NK-92 treated with Interleukin-12 subunit alpha and Interleukin-12 subunit beta, amount 100 ng/mL, for 24 hours (cell line): ENCODE measurements at regions not wholly inside any gene's neighbourhood (a gene's known extent, or its start where the extent isn't known, plus 50 kb on each side); places are given as distances from the start of the nearest gene placed in this dataset.
"Not testable (repeated sequence)": the region's sequence is repeated elsewhere in the genome, so short reads cannot be mapped to it uniquely, and the experiment has no call there.

Experiments used
- DNase-seq: peaks from one replicate; lab custom pipeline; 2025; lab: John Stamatoyannopoulos, UW

- not testable (repeated sequence) for DNase-seq
Measured at GRCh38 chr7:65510187-65510538, 136.5 kb downstream of the ZNF92 start.

- not testable (repeated sequence) for DNase-seq
Measured at GRCh38 chr7:65519751-65520150, 146.1 kb downstream of the ZNF92 start.

DNA sequence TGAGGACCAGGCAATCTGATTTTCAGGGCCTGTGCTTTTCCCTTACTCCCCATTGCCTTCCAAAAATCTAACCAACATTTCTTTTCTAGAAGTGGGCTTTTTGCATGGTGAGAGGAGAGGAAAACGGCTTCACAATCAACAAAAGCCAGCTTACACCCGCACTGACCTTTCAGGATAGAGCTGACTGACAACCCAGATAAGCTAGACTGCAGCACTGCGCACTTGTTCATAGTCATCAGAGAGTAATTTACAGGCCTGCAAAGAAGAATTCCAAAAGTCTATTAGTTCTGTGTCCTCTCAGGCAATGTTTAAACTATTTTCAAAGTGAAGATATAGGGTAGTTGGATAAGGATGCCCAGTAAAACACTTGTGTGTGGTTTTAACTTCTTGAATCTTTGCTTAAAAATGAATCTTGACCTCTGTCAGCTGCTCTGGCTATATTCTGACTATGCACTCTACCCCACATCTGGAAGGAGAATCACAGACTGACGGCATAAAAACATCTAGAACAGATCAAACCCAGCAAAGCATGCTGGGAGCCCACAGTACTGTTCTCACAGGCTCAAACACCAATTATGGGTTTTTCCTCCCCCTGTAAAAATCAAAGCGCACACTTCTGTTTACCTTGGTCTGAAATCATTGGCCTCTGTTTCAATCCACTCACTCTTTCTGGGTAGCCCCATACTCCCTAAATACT, 172.0 kb downstream of the ZNF92 start:
- DNase-seq, result not testable (repeated sequence)

- DNase-seq, result not testable (repeated sequence)
Measured at GRCh38 chr7:65549589-65550443, 176.2 kb downstream of the ZNF92 start.

DNA sequence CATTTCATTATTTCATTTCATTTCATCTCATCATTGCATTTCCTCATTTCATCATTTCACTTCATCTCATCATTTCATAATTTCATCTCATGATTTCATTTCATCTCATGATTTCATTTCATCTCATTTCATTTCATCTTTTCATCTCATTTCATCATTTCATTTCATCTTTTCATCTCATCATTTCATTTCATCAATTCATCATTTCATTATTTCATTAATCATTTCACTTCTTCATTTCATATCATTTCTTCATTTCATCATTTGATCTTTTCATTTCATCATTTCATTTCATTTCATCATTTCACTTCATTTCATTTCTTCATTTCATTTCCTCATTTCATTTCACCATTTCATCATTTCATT, 176.8 kb downstream of the ZNF92 start:
- DNase-seq, result not testable (repeated sequence)

DNA sequence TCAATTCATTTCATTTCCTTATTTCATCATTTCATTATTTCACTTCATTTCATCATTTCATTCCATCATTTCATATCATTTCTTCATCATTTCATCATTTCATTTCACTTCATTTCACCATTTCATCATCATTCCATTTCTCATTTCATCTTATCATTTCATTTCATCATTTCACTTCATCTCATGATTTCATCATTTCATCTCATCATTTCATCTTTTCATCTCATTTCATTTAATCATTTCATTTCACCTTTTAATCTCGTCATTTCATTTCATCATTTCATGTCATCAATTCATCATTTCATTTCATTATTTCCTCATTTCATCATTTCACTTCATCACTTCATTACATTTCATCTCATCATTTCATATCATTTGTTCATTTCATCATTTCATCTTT, 177.4 kb downstream of the ZNF92 start:
- not testable (repeated sequence) for DNase-seq

GRCh38 chr7:65554553-65555476, 181.2 kb downstream of the ZNF92 start:
- DNase-seq, result not testable (repeated sequence)

GRCh38 chr7:65558584-65558983, 184.9 kb downstream of the ZNF92 start:
- not testable (repeated sequence) for DNase-seq

- DNase-seq, result not testable (repeated sequence)
Measured at GRCh38 chr7:65561786-65562372, 188.2 kb downstream of the ZNF92 start.

DNA sequence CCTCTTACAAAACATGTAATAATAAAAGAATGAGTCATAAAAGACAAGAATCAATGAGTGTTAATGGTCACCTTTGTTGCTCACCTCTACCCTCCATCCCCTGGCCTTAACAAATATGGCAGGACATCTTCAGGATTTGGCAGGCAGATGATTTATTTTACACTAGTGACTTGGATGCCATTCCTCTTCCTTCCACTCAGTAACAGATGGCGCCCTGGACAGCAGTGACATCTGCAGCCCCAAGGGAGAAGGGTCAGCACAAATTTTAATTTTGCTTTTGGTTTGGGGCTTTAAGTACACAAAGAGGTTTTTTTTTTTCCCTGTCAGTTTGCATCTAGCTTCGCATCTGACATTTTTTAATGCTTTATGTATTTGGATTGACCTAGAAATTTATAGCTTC, 188.9 kb downstream of the ZNF92 start:
- DNase-seq, result not testable (repeated sequence)

- DNase-seq, result not testable (repeated sequence)
Measured at GRCh38 chr7:65563333-65563732, 189.7 kb downstream of the ZNF92 start.

DNA sequence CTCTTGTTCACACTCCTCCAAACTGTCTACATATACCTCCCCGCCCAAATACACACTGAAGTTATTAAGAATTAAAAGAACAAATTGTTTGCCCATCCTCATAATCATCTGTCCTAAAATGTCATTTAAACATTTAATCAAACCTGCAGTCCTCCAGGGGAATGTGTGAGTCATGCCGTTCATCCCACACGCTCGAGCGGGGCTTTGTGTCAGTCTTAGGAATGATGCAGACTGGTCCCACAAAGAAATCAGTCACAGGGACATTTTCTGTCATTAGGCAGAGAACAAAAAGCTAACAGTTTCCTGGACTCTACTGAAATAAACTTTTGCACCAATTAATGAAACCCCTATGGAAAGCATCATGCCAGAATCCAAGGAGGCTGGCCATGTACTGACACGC, 194.6 kb downstream of the ZNF92 start:
- DNase-seq, result not testable (repeated sequence)

DNA sequence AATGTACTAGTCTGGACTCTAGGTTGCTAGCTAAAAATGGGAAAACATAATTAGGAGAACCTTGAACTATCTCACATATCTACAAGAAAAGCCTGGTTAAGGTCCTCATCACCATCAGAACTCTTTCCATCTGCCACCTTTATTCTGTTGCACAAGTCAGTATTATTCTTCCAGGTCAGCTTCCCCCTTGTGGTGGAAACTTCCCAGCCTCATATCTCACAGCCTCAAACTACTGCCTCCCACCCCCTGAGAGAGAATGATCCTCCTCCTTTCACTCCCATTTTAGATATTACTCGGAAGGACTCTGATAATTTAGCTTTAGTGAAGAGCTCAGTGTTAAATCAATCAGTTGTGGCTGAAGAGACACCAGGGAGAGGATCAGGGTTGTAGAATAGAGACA, 197.3 kb downstream of the ZNF92 start:
- not testable (repeated sequence) for DNase-seq

DNA sequence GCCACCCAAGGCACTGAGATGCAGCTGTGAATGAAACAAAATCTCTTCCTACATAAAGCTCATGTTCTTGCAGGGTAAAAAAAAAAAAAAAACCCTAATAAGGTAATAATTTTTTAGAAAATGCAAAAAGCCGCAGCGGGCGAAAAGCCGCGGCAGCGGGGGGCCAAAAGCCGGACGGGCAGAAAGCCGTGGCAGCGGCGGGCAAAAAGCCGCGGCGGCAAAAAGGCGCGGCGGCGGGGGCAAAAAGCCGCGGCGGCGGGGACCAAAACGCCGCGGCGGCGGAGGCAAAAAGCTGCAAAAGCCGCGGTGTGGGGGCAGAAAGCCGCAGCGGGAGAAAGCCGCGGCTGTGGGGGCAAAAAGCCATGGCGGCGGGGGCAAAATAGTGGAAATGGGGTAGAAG, 198.9 kb downstream of the ZNF92 start:
- DNase-seq, result not testable (repeated sequence)

DNA sequence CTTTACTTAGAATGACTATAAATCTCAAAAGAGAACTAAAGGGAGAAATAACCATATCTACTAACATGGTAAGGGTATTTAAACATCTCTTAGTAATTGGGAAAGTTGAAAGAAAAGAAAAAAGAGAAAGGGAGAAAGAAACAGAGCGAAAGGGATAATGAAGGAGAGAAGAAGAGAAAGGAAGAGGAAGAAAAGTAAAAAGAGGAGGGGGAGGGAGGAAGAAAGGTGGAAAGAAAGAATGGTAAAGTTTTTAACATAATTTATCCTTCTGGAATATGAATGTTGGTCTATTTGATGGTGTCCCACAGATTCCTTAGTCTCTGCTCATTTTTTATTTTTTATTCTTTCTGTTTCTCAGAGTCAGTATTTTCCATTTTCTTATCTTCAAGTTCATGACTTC, 202.7 kb downstream of the ZNF92 start:
- not testable (repeated sequence) for DNase-seq

DNA sequence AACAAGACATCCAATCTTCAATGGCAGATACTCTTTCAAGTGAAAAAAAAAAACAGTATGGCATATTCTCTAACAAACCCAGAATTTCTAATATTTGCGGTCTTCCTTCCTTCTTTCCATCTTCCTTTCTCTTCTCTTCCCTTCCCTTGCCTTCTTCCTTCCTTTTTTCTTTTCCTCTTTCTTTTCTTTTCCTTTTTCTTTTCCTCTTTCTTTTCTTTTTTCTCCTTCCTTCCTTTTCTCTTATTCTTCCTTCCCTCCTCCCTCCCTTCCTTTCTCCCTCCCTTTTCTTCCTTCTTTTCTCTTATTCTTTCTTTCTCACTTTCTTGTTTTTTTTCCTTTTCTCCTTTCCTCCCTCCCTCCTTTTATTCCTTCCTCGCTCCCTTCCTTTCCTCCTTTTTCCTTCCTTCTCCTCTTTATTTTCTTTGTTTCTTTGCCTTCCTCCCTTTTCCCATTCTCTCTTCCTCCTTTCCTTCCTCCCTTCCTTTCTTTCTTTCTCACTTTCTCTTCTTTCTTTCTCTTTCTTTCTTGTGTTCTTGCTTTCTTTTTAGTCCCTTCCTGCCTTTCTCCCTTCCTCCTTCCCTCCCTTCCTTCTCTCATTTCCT, 209.0 kb downstream of the ZNF92 start:
- not testable (repeated sequence) for DNase-seq

GRCh38 chr7:65602495-65602894, 228.8 kb downstream of the ZNF92 start:
- DNase-seq, result not testable (repeated sequence)

DNA sequence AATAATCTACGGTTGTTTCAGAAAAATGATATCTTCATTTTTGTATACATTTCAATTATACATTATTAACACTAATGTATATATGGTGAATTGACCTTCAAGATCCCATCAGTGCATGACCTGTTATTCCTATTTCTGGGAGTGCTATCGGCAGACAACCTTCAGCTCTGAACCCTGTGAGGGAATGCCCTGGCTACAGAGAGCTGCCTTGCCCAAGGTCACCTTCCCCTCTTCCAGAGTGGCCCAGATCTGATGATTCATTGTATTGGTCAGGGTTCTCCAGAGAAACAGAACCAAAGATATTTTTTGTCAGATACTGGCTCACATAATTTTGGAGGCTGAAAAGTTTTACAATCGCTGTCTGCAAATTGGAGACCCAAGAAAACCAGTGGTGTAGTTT, 235.5 kb downstream of the ZNF92 start:
- DNase-seq, result no peak

DNA sequence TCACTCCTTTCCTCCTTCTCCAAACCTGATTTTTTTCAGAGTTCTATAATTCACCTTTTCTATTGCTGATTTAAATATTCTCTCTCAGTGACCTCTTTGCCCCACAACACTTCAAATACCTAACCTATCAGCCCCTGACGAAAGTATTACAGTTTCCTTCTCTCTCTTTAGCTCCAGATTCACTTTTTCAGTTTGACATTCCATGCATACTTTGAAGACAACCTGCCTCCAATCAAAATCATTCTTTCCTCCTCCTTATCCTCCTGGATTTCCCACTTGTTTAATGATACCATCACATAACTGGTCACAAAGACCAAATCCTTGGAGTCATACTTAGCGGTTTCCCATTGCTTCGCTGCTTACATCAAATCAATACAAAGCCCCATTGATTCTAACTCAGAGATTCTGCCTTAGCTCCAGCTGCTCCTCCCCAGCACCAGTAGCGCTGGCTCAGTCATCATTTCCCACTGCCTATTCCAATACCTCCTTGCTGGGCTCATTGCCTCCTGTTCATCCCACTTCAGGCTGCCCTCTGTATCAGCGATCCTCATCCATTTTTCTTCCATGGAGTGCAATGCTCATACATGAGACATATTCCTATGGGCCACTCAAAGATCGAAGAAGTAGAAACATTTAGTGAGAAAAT, 240.1 kb downstream of the ZNF92 start:
- DNase-seq, result not testable (repeated sequence)

GRCh38 chr7:65616111-65616510, 242.5 kb downstream of the ZNF92 start:
- DNase-seq, result not testable (repeated sequence)

GRCh38 chr7:65620216-65620615, 246.6 kb downstream of the ZNF92 start:
- not testable (repeated sequence) for DNase-seq
